Upper lobe of right lung (tissue), 1 donor: ENCODE measurements at regions not wholly inside any gene's neighbourhood (a gene's known extent, or its start where the extent isn't known, plus 50 kb on each side); places are given as distances from the start of the nearest gene placed in this dataset.
"Not testable (repeated sequence)": the region's sequence is repeated elsewhere in the genome, so short reads cannot be mapped to it uniquely, and the experiment has no call there.

ENCODE experiments used
- ATAC-seq: fragments of 200-7000 bp; cut with Tn5 transposase; one replicate; pipeline ENCODE4 v1.9.1; 2020; ENCODE audit warnings: mild to moderate bottlenecking, moderate library complexity
- DNase-seq: peaks from one replicate; pipeline ENCODE4 v3.0.0-alpha.2; 2020
- H3K27ac ChIP-seq: fragments of 200-600 bp; one replicate; pipeline ENCODE4 v1.8.0; 2022
- H3K27me3 ChIP-seq: fragments of 200-600 bp; one replicate; pipeline ENCODE4 v1.8.0; 2022; ENCODE audit warnings: mild to moderate bottlenecking
- H3K36me3 ChIP-seq: fragments of 200-600 bp; one replicate; pipeline ENCODE4 v1.8.0; 2022
- H3K4me1 ChIP-seq: fragments of 200-600 bp; one replicate; pipeline ENCODE4 v1.8.0; 2022
- H3K4me3 ChIP-seq: fragments of 200-600 bp; one replicate; pipeline ENCODE4 v1.8.0; 2022; ENCODE audit warnings: mild to moderate bottlenecking
- H3K9me3 ChIP-seq: fragments of 200-600 bp; one replicate; pipeline ENCODE4 v1.8.0; 2022
- CTCF ChIP-seq: fragments of 200-600 bp; IDR thresholded peaks from one replicate; pipeline ENCODE4 v1.8.0; 2022; ENCODE audit warnings: antibody characterized with exemption
- intact Hi-C: fragments of 100-400 bp; cut with DNase I; formaldehyde crosslinking; loops from one replicate; pipeline ENCODE4 v1.11.0; 2022
- donor health status: DM: no; HTN: yes; CAD: no; lungs with severe emphysema.

GRCh38 chr9:39582677-39583412 is 227.4 kb downstream of the SPATA31A1 start:
- H3K9me3 ChIP-seq, H3K36me3 ChIP-seq, H3K27me3 ChIP-seq, intact Hi-C loops, H3K27ac ChIP-seq, H3K4me3 ChIP-seq, H3K4me1 ChIP-seq, DNase-seq: not testable (repeated sequence)
- ATAC-seq = peak; percentile 41

GRCh38 chr9:39583413-39583747 is 227.9 kb downstream of the SPATA31A1 start:
- H3K27me3 ChIP-seq, DNase-seq, H3K4me1 ChIP-seq, H3K27ac ChIP-seq, H3K4me3 ChIP-seq, ATAC-seq, intact Hi-C loops, H3K9me3 ChIP-seq, H3K36me3 ChIP-seq: not testable (repeated sequence)

- H3K4me1 ChIP-seq, H3K4me3 ChIP-seq, intact Hi-C loops: not testable (repeated sequence)
Measured at GRCh38 chr9:39585233-39585632, 229.8 kb downstream of the SPATA31A1 start.

GRCh38 chr9:39587844-39588499 is 232.5 kb downstream of the SPATA31A1 start:
- intact Hi-C loops = no loop called here
- peak; percentile 31 for ATAC-seq
- Histone ChIP-seq H3K9me3 (no peaks in the 10 kb centered on the region), H3K27me3 (no peaks in the 10 kb centered on the region), H3K36me3 (no peaks in the 10 kb centered on the region), H3K27ac (no peak overlapping the region), H3K4me3 (no peak overlapping the region), H3K4me1 (no peaks in the 10 kb centered on the region)
- no peak for TF ChIP-seq CTCF
- DNase-seq = no peak

More at GRCh38 chr9:39585233-39585632, 229.8 kb downstream of the SPATA31A1 start:
- ATAC-seq = peak; percentile 33
- H3K9me3 ChIP-seq, DNase-seq, H3K27ac ChIP-seq, H3K36me3 ChIP-seq, H3K27me3 ChIP-seq: not testable (repeated sequence)

GRCh38 chr9:39588500-39589137 is 233.2 kb downstream of the SPATA31A1 start:
- Histone ChIP-seq H3K36me3 (no peaks in the 10 kb centered on the region), H3K9me3 (no peaks in the 10 kb centered on the region), H3K27me3 (no peaks in the 10 kb centered on the region), H3K27ac (no peak overlapping the region), H3K4me1 (no peaks in the 10 kb centered on the region), H3K4me3 (no peak overlapping the region)
- no peak for TF ChIP-seq CTCF
- intact Hi-C loops = no loop called here
- DNase-seq (no peak), ATAC-seq (no peak)

GRCh38 chr9:39604089-39604488 is 248.6 kb downstream of the SPATA31A1 start:
- DNase-seq, H3K4me1 ChIP-seq, H3K27me3 ChIP-seq, ATAC-seq, H3K4me3 ChIP-seq, intact Hi-C loops, H3K27ac ChIP-seq, H3K36me3 ChIP-seq, H3K9me3 ChIP-seq: not testable (repeated sequence)

GRCh38 chr9:39611449-39612231 is 256.2 kb downstream of the SPATA31A1 start:
- H3K36me3 ChIP-seq, DNase-seq, H3K9me3 ChIP-seq, H3K4me1 ChIP-seq, H3K27me3 ChIP-seq, H3K4me3 ChIP-seq, intact Hi-C loops, H3K27ac ChIP-seq: not testable (repeated sequence)
- peak; percentile 30 for ATAC-seq

- ATAC-seq, H3K36me3 ChIP-seq, H3K9me3 ChIP-seq, intact Hi-C loops, H3K4me3 ChIP-seq, H3K27ac ChIP-seq, DNase-seq, H3K4me1 ChIP-seq, H3K27me3 ChIP-seq: not testable (repeated sequence)
Measured at GRCh38 chr9:39616480-39616879, 261.0 kb downstream of the SPATA31A1 start.

- H3K4me3 ChIP-seq, H3K27ac ChIP-seq, H3K27me3 ChIP-seq, H3K36me3 ChIP-seq, intact Hi-C loops, H3K4me1 ChIP-seq, H3K9me3 ChIP-seq, DNase-seq, ATAC-seq: not testable (repeated sequence)
Measured at GRCh38 chr9:39624048-39624447, 268.6 kb downstream of the SPATA31A1 start.

- H3K27me3 ChIP-seq, H3K27ac ChIP-seq, ATAC-seq, H3K4me3 ChIP-seq, intact Hi-C loops, H3K9me3 ChIP-seq, H3K4me1 ChIP-seq, H3K36me3 ChIP-seq: not testable (repeated sequence)
- peak; percentile 17 for DNase-seq
Measured at GRCh38 chr9:39632071-39632470, 276.6 kb downstream of the SPATA31A1 start.

- H3K4me3 ChIP-seq, H3K27me3 ChIP-seq, H3K36me3 ChIP-seq, H3K4me1 ChIP-seq, intact Hi-C loops, DNase-seq, ATAC-seq, H3K9me3 ChIP-seq, H3K27ac ChIP-seq: not testable (repeated sequence)
Measured at GRCh38 chr9:39649029-39649428, 293.6 kb downstream of the SPATA31A1 start.
